ENCODE measurements at regions not wholly inside any gene's neighbourhood (a gene's known extent, or its start where the extent isn't known, plus 50 kb on each side); places are given as distances from the start of the nearest gene placed in this dataset.

DNA sequence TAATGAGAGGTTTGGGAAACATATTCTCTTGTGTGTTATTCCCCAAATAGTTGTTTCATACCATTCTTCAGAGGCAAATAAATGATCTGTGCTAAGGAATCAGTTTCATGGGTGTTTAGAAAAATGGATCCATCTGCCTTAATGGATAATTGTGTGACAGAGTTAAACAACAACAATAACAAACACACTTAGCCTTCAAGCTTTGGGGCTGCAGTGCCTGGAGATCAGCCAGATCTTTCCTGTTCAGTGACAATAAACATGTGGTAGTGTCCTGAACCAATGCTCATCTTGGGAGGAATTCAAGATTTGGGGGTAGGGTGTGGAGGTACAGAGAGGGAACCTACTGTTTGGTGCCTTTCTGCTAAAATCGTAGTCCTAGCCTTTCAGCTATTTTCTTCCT lies 93.7 kb upstream of the PRICKLE1 start:
- DNase-seq = no peak
- in situ Hi-C loops (cut with HindIII; ENCODE audit: low pct_ligation_motif_present, low pct_unique_long_range_greater_than_20kb, low sequenced_read_pairs) = no loop called here

GRCh38 chr12:42679466-42679865 lies 89.9 kb upstream of the PRICKLE1 start:
- no peak for DNase-seq
- in situ Hi-C loops (cut with HindIII; ENCODE audit: low pct_ligation_motif_present, low pct_unique_long_range_greater_than_20kb, low sequenced_read_pairs) = no loop called here

DNA sequence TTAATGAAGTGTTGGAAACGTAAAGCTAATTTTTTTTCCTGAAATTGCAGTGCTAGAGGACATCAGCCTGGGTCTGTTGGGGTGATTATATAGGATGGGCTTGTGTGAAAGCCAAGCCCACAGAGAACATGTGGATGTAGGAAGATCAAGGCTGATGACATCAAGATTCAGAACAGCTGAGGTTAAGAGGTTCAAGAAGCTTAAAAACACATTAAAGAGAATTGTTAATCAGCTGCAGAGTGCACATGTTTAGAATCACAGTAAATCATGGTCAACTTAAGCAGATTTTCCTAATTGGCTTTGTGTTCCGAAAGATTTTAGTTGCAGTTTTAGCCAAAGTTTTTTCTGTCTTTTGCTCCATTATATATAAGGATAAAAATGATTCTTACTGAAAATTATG lies 87.9 kb upstream of the PRICKLE1 start:
- no peak for DNase-seq
- in situ Hi-C loops (cut with HindIII; ENCODE audit: low pct_ligation_motif_present, low pct_unique_long_range_greater_than_20kb, low sequenced_read_pairs) = no loop called here

GRCh38 chr12:42673535-42673934 lies 84.0 kb upstream of the PRICKLE1 start:
- in situ Hi-C loops (cut with HindIII; ENCODE audit: low pct_ligation_motif_present, low pct_unique_long_range_greater_than_20kb, low sequenced_read_pairs) = no loop called here
- no peak for DNase-seq

GRCh38 chr12:42670719-42671118 lies 81.2 kb upstream of the PRICKLE1 start:
- in situ Hi-C loops (cut with HindIII; ENCODE audit: low pct_ligation_motif_present, low pct_unique_long_range_greater_than_20kb, low sequenced_read_pairs) = no loop called here
- DNase-seq = no peak

DNA sequence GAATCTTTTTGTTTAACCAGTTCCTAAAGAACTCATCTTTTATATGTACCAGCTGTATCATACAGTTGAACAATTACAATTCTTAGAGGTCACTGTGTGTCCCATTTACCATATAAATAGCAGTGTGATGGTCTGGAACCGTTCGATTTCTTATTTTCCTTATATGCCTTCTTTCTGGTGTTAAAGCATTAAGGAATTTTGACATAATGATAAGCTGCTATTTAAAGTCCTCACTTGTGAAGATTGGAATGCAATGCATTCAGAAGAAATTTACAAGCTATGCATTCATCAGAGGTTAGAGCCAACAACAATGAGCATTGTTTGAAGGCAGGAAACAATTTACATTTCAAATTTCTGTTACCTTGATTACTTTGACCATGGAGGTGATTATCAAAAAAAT lies 80.0 kb upstream of the PRICKLE1 start:
- in situ Hi-C loops (cut with HindIII; ENCODE audit: low pct_ligation_motif_present, low pct_unique_long_range_greater_than_20kb, low sequenced_read_pairs) = no loop called here
- DNase-seq = no peak

DNA sequence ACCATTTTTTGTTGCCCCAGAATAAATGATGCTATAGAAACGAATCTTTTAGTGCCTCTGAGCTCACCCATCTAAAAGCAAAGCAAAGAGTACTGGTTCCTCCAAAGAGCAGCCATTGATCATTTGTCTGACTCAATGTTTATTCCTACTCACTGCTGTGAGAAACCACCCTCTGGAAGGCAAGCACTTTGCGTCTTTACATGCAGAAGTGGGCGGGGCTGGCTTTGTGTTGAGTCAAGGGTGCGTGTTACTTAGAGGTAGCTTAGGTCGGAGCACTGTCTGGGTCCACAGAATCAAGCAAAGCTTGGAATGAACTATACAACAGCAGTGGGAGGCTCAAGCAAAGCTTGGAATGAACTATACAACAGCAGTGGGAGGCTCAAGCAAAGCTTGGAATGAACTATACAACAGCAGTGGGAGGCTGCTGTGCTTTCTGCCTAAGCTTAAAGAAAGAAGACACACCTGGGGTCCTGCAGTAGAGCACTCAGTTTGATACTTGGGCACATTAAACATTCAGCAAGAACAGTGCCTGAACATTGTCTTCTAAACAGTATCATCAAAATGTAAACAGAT lies 77.2 kb upstream of the PRICKLE1 start:
- in situ Hi-C loops (cut with HindIII; ENCODE audit: low pct_ligation_motif_present, low pct_unique_long_range_greater_than_20kb, low sequenced_read_pairs) = no loop called here
- no peak for DNase-seq

- no peak for DNase-seq
- in situ Hi-C loops (cut with HindIII; ENCODE audit: low pct_ligation_motif_present, low pct_unique_long_range_greater_than_20kb, low sequenced_read_pairs) = no loop called here
Observed at GRCh38 chr12:42663621-42664020, 74.1 kb upstream of the PRICKLE1 start.

- no peak for DNase-seq
- in situ Hi-C loops (cut with HindIII; ENCODE audit: low pct_ligation_motif_present, low pct_unique_long_range_greater_than_20kb, low sequenced_read_pairs) = no loop called here
Observed at GRCh38 chr12:42660968-42661937, 71.7 kb upstream of the PRICKLE1 start.

- in situ Hi-C loops (cut with HindIII; ENCODE audit: low pct_ligation_motif_present, low pct_unique_long_range_greater_than_20kb, low sequenced_read_pairs) = no loop called here
- no peak for DNase-seq
Observed at GRCh38 chr12:42660117-42660516, 70.6 kb upstream of the PRICKLE1 start.

- no peak for DNase-seq
- in situ Hi-C loops (cut with HindIII; ENCODE audit: low pct_ligation_motif_present, low pct_unique_long_range_greater_than_20kb, low sequenced_read_pairs) = no loop called here
Observed at GRCh38 chr12:42652048-42652447, 62.5 kb upstream of the PRICKLE1 start.

DNA sequence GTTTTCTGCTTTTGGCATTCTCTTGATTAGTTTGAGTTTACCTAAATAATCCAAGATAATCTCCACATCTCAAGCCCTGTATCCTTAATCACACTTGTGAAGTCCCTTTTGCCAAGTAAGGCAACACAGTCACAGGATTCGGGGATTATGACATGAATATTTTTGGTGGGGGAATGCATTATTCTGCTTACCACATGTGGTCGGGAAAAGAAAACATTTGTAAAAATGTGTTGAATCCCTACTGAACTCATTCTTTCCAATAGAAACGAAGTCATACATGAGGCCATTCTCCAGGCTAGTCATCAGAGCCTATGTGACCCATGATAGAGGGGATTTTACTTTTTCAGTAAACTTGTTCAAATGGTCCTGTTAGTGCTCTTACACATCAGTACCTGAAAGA lies 58.5 kb upstream of the PRICKLE1 start:
- DNase-seq = no peak
- in situ Hi-C loops (cut with HindIII; ENCODE audit: low pct_ligation_motif_present, low pct_unique_long_range_greater_than_20kb, low sequenced_read_pairs) = no loop called here

- in situ Hi-C loops (cut with HindIII; ENCODE audit: low pct_ligation_motif_present, low pct_unique_long_range_greater_than_20kb, low sequenced_read_pairs) = no loop called here
- no peak for DNase-seq
Observed at GRCh38 chr12:42643881-42644579, 54.5 kb upstream of the PRICKLE1 start.

DNA sequence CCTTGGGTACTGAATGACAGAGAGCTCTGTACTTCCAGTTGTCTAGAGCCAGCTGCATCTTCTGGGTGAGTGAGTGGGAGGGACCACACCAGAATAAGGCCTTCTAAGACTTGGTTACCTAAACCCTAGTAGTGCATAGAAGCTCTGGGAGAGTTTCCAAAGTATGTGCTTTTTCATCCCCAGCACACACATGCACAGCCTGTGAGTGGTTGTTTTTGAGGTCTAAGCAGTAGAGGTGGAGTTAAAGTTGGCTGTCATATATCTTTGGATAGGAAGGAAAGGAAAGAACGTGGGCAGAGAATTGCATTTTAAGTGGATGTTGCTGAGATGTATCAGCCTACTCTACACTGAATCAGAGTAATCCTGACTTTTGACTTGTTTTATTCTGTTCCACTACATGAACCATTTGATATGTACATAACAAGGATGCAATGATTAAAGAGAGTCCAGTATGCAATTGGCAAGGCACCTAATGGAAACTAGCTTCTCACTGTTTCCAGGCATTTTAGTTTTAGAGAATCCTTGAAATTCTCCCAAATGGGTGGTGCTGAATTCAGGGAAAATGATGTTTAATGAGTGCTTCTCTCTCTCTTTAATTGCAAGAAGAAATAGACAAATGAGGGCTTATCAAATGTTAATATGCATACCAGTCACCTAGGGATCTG lies 51.8 kb upstream of the PRICKLE1 start:
- DNase-seq = no peak
- in situ Hi-C loops (cut with HindIII; ENCODE audit: low pct_ligation_motif_present, low pct_unique_long_range_greater_than_20kb, low sequenced_read_pairs) = no loop called here

DNA sequence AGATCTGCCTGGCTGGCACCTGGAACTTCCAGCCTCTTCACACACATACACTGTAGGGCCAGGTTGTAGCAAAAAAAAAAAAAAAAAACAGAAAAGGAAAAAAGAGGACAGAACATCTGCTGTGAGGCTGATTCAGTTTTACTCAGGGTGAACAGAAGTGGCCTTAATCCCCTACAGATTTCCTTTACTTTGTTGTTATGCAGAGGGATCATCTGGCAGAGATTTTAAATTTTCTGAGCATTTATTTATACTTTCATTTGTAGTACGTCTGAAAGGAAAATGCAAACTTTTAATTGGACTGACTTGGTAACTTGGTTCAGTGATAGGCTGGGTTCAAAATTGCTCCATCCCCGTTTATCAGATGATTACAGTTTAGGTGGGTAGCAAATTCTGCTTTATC lies 50.8 kb upstream of the PRICKLE1 start:
- in situ Hi-C loops (cut with HindIII; ENCODE audit: low pct_ligation_motif_present, low pct_unique_long_range_greater_than_20kb, low sequenced_read_pairs) = no loop called here
- no peak for DNase-seq

DNA sequence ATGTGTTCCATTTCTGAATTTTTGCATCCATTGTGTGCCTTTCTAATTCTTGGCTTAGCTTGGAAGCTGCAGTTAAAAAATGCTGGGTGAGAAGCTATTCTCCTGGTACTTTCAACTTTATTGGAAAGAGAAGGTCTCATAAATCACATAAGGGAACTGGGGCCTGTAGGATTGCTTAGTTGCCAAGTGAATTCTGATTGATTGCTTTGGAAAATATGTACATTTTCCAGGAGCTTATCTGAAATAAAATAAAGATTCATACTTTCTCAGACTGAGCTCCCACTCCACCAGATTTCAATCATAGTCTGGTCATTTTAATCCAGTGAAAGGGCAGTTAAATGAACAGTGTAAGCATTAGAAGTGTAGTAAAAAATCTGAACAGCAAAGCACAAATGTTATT lies 50.0 kb upstream of the PRICKLE1 start:
- DNase-seq = no peak
- in situ Hi-C loops (cut with HindIII; ENCODE audit: low pct_ligation_motif_present, low pct_unique_long_range_greater_than_20kb, low sequenced_read_pairs) = no loop called here
